ENCODE measurements at regions not wholly inside any gene's neighbourhood (a gene's known extent, or its start where the extent isn't known, plus 50 kb on each side); places are given as distances from the start of the nearest gene placed in this dataset.

DNA sequence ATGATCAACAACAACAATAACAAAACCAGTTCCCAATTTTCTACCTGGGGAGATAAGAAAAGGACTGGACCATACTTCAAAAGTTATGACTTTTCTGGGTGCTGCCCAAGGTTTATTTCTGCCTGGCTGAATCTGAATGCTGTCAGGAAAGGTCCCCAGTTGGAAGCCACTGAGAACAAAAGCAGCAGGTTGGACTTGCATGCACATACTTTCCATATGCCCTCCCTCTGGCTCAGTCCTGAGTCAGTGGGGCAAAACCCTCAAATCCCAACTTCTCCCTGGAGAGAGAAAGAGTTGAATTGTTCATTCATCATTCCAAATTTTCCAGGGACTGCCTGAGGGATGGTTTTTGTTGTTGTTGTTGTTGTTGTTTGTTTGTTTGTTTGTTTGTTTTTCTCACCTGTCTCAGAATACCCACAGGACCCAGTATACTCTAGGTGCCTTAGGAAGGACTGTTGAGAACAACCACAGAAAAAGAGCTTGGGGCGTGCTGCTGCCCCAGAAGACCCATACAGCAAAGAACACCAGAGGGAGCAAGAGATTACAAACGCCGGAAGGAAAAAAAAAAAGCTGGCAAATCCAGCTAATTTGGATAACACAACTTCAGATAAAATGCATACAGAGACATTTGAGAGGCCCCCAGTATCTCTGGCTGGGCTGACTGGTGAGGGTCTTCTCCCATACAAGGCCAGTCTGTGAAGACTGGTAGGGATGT is 138.9 kb upstream of the INPP4B start:
- BruUV-seq (replicated peaks): no TSS peak
- Histone ChIP-seq H3K4me1 (ENCODE audit: control insufficient read depth, insufficient read depth, low read length) (no peaks in the 10 kb centered on the region), H3K36me3 (ENCODE audit: control insufficient read depth, insufficient read depth, low read length) (no peaks in the 10 kb centered on the region), H3K27ac (ENCODE audit: low read length) (no peak overlapping the region), H3K4me3 (ENCODE audit: low read depth in 2 of 2, low read length in 2 of 2) (no peak overlapping the region), H3K9me3 (ENCODE audit: control insufficient read depth, insufficient read depth, low read depth, low read length) (no peaks in the 10 kb centered on the region), H3K27me3 (ENCODE audit: control insufficient read depth, insufficient read depth, low read length) (no peaks in the 10 kb centered on the region)
- no peak for ATAC-seq
- TF ChIP-seq CTCF (IDR thresholded peaks at IDR 0.05) (peak; percentile 59), SIN3A (IDR thresholded peaks at IDR 0.05; ENCODE audit: borderline replicate concordance, insufficient read depth, low read depth, low read length) (no peak), TCF7L2 (IDR thresholded peaks at IDR 0.05; ENCODE audit: low read depth, low read length) (no peak)
- in situ Hi-C loops (cut with HindIII; ENCODE audit: low pct_unique_long_range_greater_than_20kb, low sequenced_read_pairs) (no loop called here), intact Hi-C loops (cut with micrococcal nuclease; ENCODE audit: unreplicated experiment) (no loop called here)
- DNase-seq (ENCODE audit: low read depth, low spot score): no peak
- CTCF ChIA-PET: interaction anchor here (0.5 to 0.8 kb wide), 4 partner anchors 33 to 100 kb away, joined by 3 to 7 read pairs (median 4); no protein-coding TSS in a partner anchor
- POLR2A ChIA-PET: no interaction called here

DNA sequence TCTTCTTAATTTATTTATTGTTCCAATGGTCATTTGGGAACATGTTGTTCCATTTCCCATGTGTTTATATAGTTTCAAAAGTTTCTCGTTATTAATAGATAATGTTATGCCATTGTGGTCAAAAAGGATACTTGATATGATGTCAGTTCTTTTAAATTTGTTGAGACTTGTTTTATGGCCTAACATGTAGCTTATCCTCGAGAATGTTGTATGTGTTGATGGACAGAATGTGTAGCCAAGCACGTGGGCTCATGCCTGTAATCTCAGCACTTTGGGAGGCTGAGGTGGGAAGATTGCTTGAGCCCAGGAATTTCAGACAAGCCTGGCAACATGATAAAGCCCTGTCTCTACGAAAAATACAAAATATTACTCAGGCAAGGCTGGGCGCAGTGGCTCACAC is 168.5 kb upstream of the USP38 start:
- ChIA-PET POLR2A (no interaction called here), CTCF (no interaction called here)
- DNase-seq (ENCODE audit: low read depth, low spot score): no peak
- Histone ChIP-seq H3K27me3 (ENCODE audit: control insufficient read depth, insufficient read depth, low read length) (no peaks in the 10 kb centered on the region), H3K4me3 (ENCODE audit: low read depth in 2 of 2, low read length in 2 of 2) (no peak overlapping the region), H3K4me1 (ENCODE audit: control insufficient read depth, insufficient read depth, low read length) (no peaks in the 10 kb centered on the region), H3K27ac (ENCODE audit: low read length) (no peak overlapping the region), H3K9me3 (ENCODE audit: control insufficient read depth, insufficient read depth, low read depth, low read length) (no peaks in the 10 kb centered on the region), H3K36me3 (ENCODE audit: control insufficient read depth, insufficient read depth, low read length) (no peaks in the 10 kb centered on the region)
- in situ Hi-C loops (cut with HindIII; ENCODE audit: low pct_unique_long_range_greater_than_20kb, low sequenced_read_pairs): no loop called here
- ATAC-seq: no peak
- TF ChIP-seq CTCF (IDR thresholded peaks at IDR 0.05): no peak
- no peak for TF ChIP-seq SIN3A (IDR thresholded peaks at IDR 0.05; ENCODE audit: borderline replicate concordance, insufficient read depth, low read depth, low read length)
- no TSS peak for BruUV-seq (replicated peaks)
- intact Hi-C loops (cut with micrococcal nuclease; ENCODE audit: unreplicated experiment): no loop called here

DNA sequence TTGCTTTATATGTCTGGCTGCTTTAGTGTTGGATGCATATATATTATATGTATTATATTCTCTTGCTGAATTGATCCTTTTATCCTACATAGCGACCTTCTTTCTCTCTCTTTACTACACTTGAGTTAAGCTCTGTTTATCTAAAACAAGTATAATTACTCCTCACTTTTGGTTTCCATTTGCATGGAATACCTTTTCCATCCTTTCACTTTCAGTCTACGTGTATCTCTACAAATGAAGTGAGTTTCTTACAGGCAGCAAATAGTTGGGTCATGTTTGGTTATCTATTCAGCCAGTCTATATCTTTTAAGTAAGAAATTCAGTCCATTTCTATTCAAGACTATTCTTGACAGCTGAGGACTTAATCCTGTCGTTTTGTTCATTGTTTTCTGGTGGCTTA is 167.5 kb upstream of the USP38 start:
- Histone ChIP-seq H3K27me3 (ENCODE audit: control insufficient read depth, insufficient read depth, low read length) (no peaks in the 10 kb centered on the region), H3K9me3 (ENCODE audit: control insufficient read depth, insufficient read depth, low read depth, low read length) (no peaks in the 10 kb centered on the region), H3K4me1 (ENCODE audit: control insufficient read depth, insufficient read depth, low read length) (no peaks in the 10 kb centered on the region), H3K27ac (ENCODE audit: low read length) (no peak overlapping the region), H3K4me3 (ENCODE audit: low read depth in 2 of 2, low read length in 2 of 2) (no peak overlapping the region), H3K36me3 (ENCODE audit: control insufficient read depth, insufficient read depth, low read length) (no peaks in the 10 kb centered on the region)
- in situ Hi-C loops (cut with HindIII; ENCODE audit: low pct_unique_long_range_greater_than_20kb, low sequenced_read_pairs): no loop called here
- intact Hi-C loops (cut with micrococcal nuclease; ENCODE audit: unreplicated experiment): no loop called here
- BruUV-seq (replicated peaks): no TSS peak
- POLR2A ChIA-PET: no interaction called here
- DNase-seq (ENCODE audit: low read depth, low spot score) (no peak), ATAC-seq (no peak)
- no peak for TF ChIP-seq TCF7L2 (IDR thresholded peaks at IDR 0.05; ENCODE audit: low read depth, low read length)
- TF ChIP-seq, protein P1, sequence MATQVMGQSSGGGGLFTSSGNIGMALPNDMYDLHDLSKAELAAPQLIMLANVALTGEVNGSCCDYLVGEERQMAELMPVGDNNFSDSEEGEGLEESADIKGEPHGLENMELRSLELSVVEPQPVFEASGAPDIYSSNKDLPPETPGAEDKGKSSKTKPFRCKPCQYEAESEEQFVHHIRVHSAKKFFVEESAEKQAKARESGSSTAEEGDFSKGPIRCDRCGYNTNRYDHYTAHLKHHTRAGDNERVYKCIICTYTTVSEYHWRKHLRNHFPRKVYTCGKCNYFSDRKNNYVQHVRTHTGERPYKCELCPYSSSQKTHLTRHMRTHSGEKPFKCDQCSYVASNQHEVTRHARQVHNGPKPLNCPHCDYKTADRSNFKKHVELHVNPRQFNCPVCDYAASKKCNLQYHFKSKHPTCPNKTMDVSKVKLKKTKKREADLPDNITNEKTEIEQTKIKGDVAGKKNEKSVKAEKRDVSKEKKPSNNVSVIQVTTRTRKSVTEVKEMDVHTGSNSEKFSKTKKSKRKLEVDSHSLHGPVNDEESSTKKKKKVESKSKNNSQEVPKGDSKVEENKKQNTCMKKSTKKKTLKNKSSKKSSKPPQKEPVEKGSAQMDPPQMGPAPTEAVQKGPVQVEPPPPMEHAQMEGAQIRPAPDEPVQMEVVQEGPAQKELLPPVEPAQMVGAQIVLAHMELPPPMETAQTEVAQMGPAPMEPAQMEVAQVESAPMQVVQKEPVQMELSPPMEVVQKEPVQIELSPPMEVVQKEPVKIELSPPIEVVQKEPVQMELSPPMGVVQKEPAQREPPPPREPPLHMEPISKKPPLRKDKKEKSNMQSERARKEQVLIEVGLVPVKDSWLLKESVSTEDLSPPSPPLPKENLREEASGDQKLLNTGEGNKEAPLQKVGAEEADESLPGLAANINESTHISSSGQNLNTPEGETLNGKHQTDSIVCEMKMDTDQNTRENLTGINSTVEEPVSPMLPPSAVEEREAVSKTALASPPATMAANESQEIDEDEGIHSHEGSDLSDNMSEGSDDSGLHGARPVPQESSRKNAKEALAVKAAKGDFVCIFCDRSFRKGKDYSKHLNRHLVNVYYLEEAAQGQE (IDR thresholded peaks at IDR 0.05; ENCODE audit: insufficient read depth in 1 of 2, low read depth in 2 of 2, low read length in 1 of 2): no peak
- CTCF ChIA-PET: no interaction called here
